Thyroid gland (tissue), 4 donors: ENCODE measurements at regions not wholly inside any gene's neighbourhood (a gene's known extent, or its start where the extent isn't known, plus 50 kb on each side); places are given as distances from the start of the nearest gene placed in this dataset.

Experiments used
- DNase-seq, 2 donors: peaks; one replicate each; pipeline ENCODE4 v3.0.0-alpha.2; 2019
- H3K27ac ChIP-seq, 3 donors: fragments of 200-600 bp; sonication (generic); 1 replicate in 2 of 3; 2 replicates in 1 of 3; pipeline ENCODE4 v1.5.1; 2016 to 2019; ENCODE audit warnings: mild to moderate bottlenecking in 1 of 3, moderate library complexity in 1 of 3
- H3K27me3 ChIP-seq: fragments of 200-600 bp; sonication (generic); one replicate; pipeline ENCODE4 v1.5.1; 2019
- H3K36me3 ChIP-seq, 2 donors: fragments of 200-600 bp; sonication (generic); one replicate each; pipeline ENCODE4 v1.5.1; 2016 to 2019
- H3K4me1 ChIP-seq, 2 donors: fragments of 200-600 bp; sonication (generic); one replicate each; pipeline ENCODE4 v1.5.1; 2017 to 2019
- H3K4me3 ChIP-seq, 3 donors: fragments of 200-600 bp; sonication (generic); replicated peaks in 1 of 3; 1 replicate in 2 of 3; 2 replicates in 1 of 3; pipeline ENCODE4 v1.5.1; 2016; ENCODE audit warnings: mild to moderate bottlenecking in 1 of 3
- H3K9me3 ChIP-seq: fragments of 200-600 bp; sonication (generic); one replicate; pipeline ENCODE4 v1.5.1; 2017
- CTCF ChIP-seq, 6 experiments: fragments of 200-600 bp in 3 of 6; fragments of 450-650 bp in 3 of 6; sonication (generic) in 3 of 6; IDR thresholded peaks; one replicate each; pipeline ENCODE4 v1.5.1; 2016 to 2019; ENCODE audit warnings: antibody characterized with exemption in 6 of 6, mild to moderate bottlenecking in 2 of 6, inconsistent platforms in 1 of 6, moderate library complexity in 1 of 6
- POLR2A ChIP-seq, 2 donors: fragments of 450-650 bp; IDR thresholded peaks; one replicate each; pipeline ENCODE4 v1.6.1; 2017; ENCODE audit warnings: antibody characterized with exemption in 2 of 2, mild to moderate bottlenecking in 2 of 2, moderate library complexity in 1 of 2
- WGBS, 2 donors: methylation state at CpG; one replicate each; pipeline ENCODE4 v1.1.5; 2017; 5-methylcytosine and 5-hydroxymethylcytosine counted together
- intact Hi-C: fragments of 100-400 bp; cut with DNase I; formaldehyde crosslinking; loops from one replicate; pipeline ENCODE4 v1.15.1; 2023

- 31 to 43% methylated on average over 2 of the region's 2 CpGs for WGBS, 2 donors
- no peak overlapping the region for H3K4me3 ChIP-seq
- H3K9me3 ChIP-seq = no peaks in the 10 kb centered on the region
- no peak for DNase-seq
- H3K27ac ChIP-seq = no peak overlapping the region
- H3K4me1 ChIP-seq = peaks cover 4 to 14% of the 10 kb centered on the region in 2 donors
- intact Hi-C loops = no loop called here
- TF ChIP-seq POLR2A (IDR thresholded peaks at IDR 0.05) (no peak), CTCF (IDR thresholded peaks at IDR 0.05) (no peak)
- no peaks in the 10 kb centered on the region for H3K36me3 ChIP-seq
- H3K27me3 ChIP-seq = no peaks in the 10 kb centered on the region
These were observed 220.8 kb upstream of the PCSK5 start for GRCh38 chr9:75669721-75670120.

- Histone ChIP-seq H3K36me3 (no peaks in the 10 kb centered on the region), H3K4me1 (peaks cover 4 to 14% of the 10 kb centered on the region in 2 donors), H3K4me3 (no peak overlapping the region), H3K27me3 (no peaks in the 10 kb centered on the region), H3K27ac (no peak overlapping the region), H3K9me3 (no peaks in the 10 kb centered on the region)
- no peak for DNase-seq
- 78 to 79% methylated on average over 1 of the region's 1 CpG for WGBS, 2 donors
- intact Hi-C loops = no loop called here
- TF ChIP-seq CTCF (IDR thresholded peaks at IDR 0.05) (no peak), POLR2A (IDR thresholded peaks at IDR 0.05) (no peak)
These were observed 219.1 kb upstream of the PCSK5 start for GRCh38 chr9:75671354-75671753.

GRCh38 chr9:75672478-75672877 is 218.0 kb upstream of the PCSK5 start:
- intact Hi-C loops = no loop called here

GRCh38 chr9:75683591-75683990 is 206.9 kb upstream of the PCSK5 start:
- Histone ChIP-seq H3K27me3 (no peaks in the 10 kb centered on the region), H3K9me3 (no peaks in the 10 kb centered on the region), H3K4me1 (no peaks in the 10 kb centered on the region), H3K4me3 (no peak overlapping the region), H3K27ac (no peak overlapping the region), H3K36me3 (no peaks in the 10 kb centered on the region)
- 92 to 93% methylated on average over 1 of the region's 1 CpG for WGBS, 2 donors
- intact Hi-C loops = no loop called here
- TF ChIP-seq POLR2A (IDR thresholded peaks at IDR 0.05) = no peak
- TF ChIP-seq CTCF (IDR thresholded peaks at IDR 0.05) = no peak
- no peak for DNase-seq

More at GRCh38 chr9:75672478-75672877, 218.0 kb upstream of the PCSK5 start:
- no peak for DNase-seq
- WGBS, 2 donors = 58 to 75% methylated on average over 1 of the region's 1 CpG
- H3K4me1 ChIP-seq = peaks cover 4 to 14% of the 10 kb centered on the region in 2 donors
- H3K9me3 ChIP-seq = no peaks in the 10 kb centered on the region
- TF ChIP-seq CTCF (IDR thresholded peaks at IDR 0.05) (no peak), POLR2A (IDR thresholded peaks at IDR 0.05) (no peak)
- H3K27ac ChIP-seq = no peak overlapping the region
- H3K27me3 ChIP-seq = no peaks in the 10 kb centered on the region
- H3K36me3 ChIP-seq = no peaks in the 10 kb centered on the region
- no peak overlapping the region for H3K4me3 ChIP-seq

- WGBS, 2 donors = 70 to 73% methylated on average over 4 of the region's 4 CpGs
- peak; percentile 3 to 5 for DNase-seq
- intact Hi-C loops = no loop called here
- H3K27ac ChIP-seq = no peak overlapping the region
- no peaks in the 10 kb centered on the region for H3K4me1 ChIP-seq
- H3K36me3 ChIP-seq = no peaks in the 10 kb centered on the region
- H3K27me3 ChIP-seq = no peaks in the 10 kb centered on the region
- H3K4me3 ChIP-seq = no peak overlapping the region
- no peaks in the 10 kb centered on the region for H3K9me3 ChIP-seq
- TF ChIP-seq CTCF (IDR thresholded peaks at IDR 0.05) = no peak
These were observed 205.4 kb upstream of the PCSK5 start for GRCh38 chr9:75685062-75685461.
